Prostate gland (tissue), 2 donors: ENCODE measurements at regions not wholly inside any gene's neighbourhood (a gene's known extent, or its start where the extent isn't known, plus 50 kb on each side); places are given as distances from the start of the nearest gene placed in this dataset.

Experiments
- DNase-seq: peaks from one replicate; pipeline ENCODE4 v3.0.0-alpha.2; 2019; ENCODE audit warnings: low spot score
- H3K27ac ChIP-seq, 2 donors: fragments of 200-600 bp; sonication (generic); 2 replicates each; pipeline ENCODE4 v1.5.1; 2017 to 2019
- H3K27me3 ChIP-seq: fragments of 200-600 bp; sonication (generic); replicated peaks from 2 replicates; pipeline ENCODE4 v1.5.1; 2019; ENCODE audit not compliant: insufficient read depth
- H3K36me3 ChIP-seq, 2 donors: fragments of 200-600 bp; sonication (generic); 1 replicate in 1 of 2; 2 replicates in 1 of 2; pipeline versions ENCODE4 v1.5.1 to v1.8.1; 2017 to 2019
- H3K4me1 ChIP-seq: fragments of 200-600 bp; sonication (generic); replicated peaks from 2 replicates; pipeline ENCODE4 v1.5.1; 2019
- H3K4me3 ChIP-seq, 2 donors: fragments of 200-600 bp; sonication (generic); 2 replicates each; pipeline ENCODE4 v1.5.1; 2017 to 2019
- H3K9me3 ChIP-seq: fragments of 200-600 bp; sonication (generic); 2 replicates; pipeline ENCODE4 v1.5.1; 2017
- POLR2A ChIP-seq: fragments of 450-650 bp; IDR thresholded peaks from one replicate; pipeline ENCODE4 v1.6.1; 2016; ENCODE audit warnings: antibody characterized with exemption, mild to moderate bottlenecking
- POLR2AphosphoS5 ChIP-seq: sonication (generic); formaldehyde crosslinking; IDR thresholded peaks from one replicate; pipeline ENCODE4 v1.6.1; 2017; ENCODE audit warnings: antibody characterized with exemption
- WGBS: methylation state at CpG from one replicate; pipeline ENCODE4 v1.1.5; 2018; 5-methylcytosine and 5-hydroxymethylcytosine counted together
- intact Hi-C: fragments of 100-400 bp; cut with DNase I; formaldehyde crosslinking; loops from one replicate; pipeline ENCODE4 v1.14.2; 2022
- TF ChIP-seq, protein P1 (sequence below), 4 experiments: fragments of 200-600 bp in 2 of 4; fragments of 450-650 bp in 2 of 4; sonication (generic) in 2 of 4; IDR thresholded peaks; 1 replicate in 3 of 4; 2 replicates in 1 of 4; pipeline ENCODE4 v1.5.1; 2016 to 2019; ENCODE audit warnings: antibody characterized with exemption in 4 of 4, mild to moderate bottlenecking in 2 of 4, moderate library complexity in 2 of 4

GRCh38 chr18:78292618-78293380 is 686.8 kb upstream of the SALL3 start:
- 67% methylated on average over 13 of the region's 13 CpGs for WGBS
- intact Hi-C loops: no loop called here
- no peak overlapping the region for H3K4me3 ChIP-seq
- H3K27ac ChIP-seq: no peak overlapping the region
- DNase-seq: no peak
- no peaks in the 10 kb centered on the region for H3K4me1 ChIP-seq
- H3K9me3 ChIP-seq: no peaks in the 10 kb centered on the region
- H3K27me3 ChIP-seq: no peaks in the 10 kb centered on the region
- TF ChIP-seq POLR2AphosphoS5 (no peak), POLR2A (no peak)
- TF ChIP-seq, protein P1, sequence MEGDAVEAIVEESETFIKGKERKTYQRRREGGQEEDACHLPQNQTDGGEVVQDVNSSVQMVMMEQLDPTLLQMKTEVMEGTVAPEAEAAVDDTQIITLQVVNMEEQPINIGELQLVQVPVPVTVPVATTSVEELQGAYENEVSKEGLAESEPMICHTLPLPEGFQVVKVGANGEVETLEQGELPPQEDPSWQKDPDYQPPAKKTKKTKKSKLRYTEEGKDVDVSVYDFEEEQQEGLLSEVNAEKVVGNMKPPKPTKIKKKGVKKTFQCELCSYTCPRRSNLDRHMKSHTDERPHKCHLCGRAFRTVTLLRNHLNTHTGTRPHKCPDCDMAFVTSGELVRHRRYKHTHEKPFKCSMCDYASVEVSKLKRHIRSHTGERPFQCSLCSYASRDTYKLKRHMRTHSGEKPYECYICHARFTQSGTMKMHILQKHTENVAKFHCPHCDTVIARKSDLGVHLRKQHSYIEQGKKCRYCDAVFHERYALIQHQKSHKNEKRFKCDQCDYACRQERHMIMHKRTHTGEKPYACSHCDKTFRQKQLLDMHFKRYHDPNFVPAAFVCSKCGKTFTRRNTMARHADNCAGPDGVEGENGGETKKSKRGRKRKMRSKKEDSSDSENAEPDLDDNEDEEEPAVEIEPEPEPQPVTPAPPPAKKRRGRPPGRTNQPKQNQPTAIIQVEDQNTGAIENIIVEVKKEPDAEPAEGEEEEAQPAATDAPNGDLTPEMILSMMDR (IDR thresholded peaks at IDR 0.05): no peak
- no peaks in the 10 kb centered on the region for H3K36me3 ChIP-seq

DNA sequence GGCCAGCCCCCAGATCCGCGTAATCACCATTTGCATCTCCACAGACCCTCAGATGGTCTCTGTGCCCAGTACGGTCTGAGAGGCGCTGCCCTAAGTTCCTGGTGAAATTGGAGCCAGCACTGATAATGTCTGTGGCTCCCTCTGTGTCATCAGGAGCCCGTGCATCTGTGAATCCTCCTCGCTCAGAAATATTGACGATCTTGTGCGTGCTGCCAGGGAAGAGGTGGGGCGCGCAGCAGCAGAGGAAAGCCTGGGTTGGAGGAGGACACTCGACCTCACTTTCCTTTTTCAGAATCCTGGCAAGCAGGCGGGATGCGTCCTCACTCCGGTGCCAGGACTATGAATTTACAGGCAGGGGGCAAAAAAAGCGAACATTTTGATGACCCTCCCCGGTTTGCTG is 686.1 kb upstream of the SALL3 start:
- H3K4me1 ChIP-seq: no peaks in the 10 kb centered on the region
- no peaks in the 10 kb centered on the region for H3K27me3 ChIP-seq
- intact Hi-C loops: no loop called here
- no peak overlapping the region for H3K4me3 ChIP-seq
- H3K27ac ChIP-seq: no peak overlapping the region
- no peak for DNase-seq
- TF ChIP-seq POLR2AphosphoS5: no peak
- no peak for TF ChIP-seq POLR2A
- TF ChIP-seq, protein P1 (IDR thresholded peaks at IDR 0.05): no peak
- H3K9me3 ChIP-seq: no peaks in the 10 kb centered on the region
- H3K36me3 ChIP-seq: no peaks in the 10 kb centered on the region
- WGBS: 26% methylated on average over 16 of the region's 16 CpGs

DNA sequence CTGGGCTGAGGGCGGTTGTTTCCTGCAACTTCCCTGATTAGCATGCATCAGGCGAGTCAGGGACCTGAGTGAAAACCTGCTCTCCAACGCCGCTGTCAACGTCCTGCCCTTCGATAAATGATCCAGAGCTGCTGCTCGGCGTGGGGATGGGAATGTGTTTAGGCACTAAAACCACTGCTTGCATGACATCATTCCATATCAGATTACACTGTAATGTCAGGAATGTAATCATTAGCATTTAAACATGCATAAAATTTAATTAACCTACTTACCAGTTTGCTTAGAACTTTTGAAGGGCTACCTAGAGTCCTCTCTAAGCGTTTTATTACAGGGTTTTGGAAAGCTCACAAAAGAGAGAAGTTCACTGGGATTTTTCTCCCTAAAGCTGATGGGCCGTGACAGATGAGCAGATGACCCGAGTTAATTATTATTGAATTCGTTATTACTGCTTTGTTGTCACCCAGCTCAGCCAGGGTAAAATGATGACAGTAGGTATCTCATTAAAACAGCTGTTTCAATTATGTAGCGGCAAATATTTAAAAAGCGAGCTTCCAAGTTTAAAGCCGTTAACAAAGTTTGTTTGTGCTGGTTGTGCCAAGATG is 685.6 kb upstream of the SALL3 start:
- DNase-seq: no peak
- intact Hi-C loops: no loop called here
- H3K27me3 ChIP-seq: no peaks in the 10 kb centered on the region
- 15% methylated on average over 15 of the region's 15 CpGs for WGBS
- H3K4me1 ChIP-seq: no peaks in the 10 kb centered on the region
- H3K9me3 ChIP-seq: no peaks in the 10 kb centered on the region
- TF ChIP-seq POLR2AphosphoS5 (no peak), POLR2A (no peak)
- TF ChIP-seq, protein P1 (IDR thresholded peaks at IDR 0.05): no peak
- H3K4me3 ChIP-seq: no peak overlapping the region
- H3K27ac ChIP-seq: no peak overlapping the region
- no peaks in the 10 kb centered on the region for H3K36me3 ChIP-seq

- Histone ChIP-seq H3K4me3 (no peak overlapping the region), H3K27me3 (no peaks in the 10 kb centered on the region), H3K9me3 (no peaks in the 10 kb centered on the region), H3K36me3 (no peaks in the 10 kb centered on the region), H3K4me1 (no peaks in the 10 kb centered on the region), H3K27ac (no peak overlapping the region)
- 91% methylated on average over 8 of the region's 8 CpGs for WGBS
- intact Hi-C loops: no loop called here
- TF ChIP-seq, protein P1 (IDR thresholded peaks at IDR 0.05): no peak
- TF ChIP-seq POLR2AphosphoS5: no peak
- TF ChIP-seq POLR2A: no peak
- no peak for DNase-seq
Measured at GRCh38 chr18:78295262-78295661, 684.4 kb upstream of the SALL3 start.

GRCh38 chr18:78296166-78296565 is 683.5 kb upstream of the SALL3 start:
- DNase-seq: no peak
- H3K9me3 ChIP-seq: no peaks in the 10 kb centered on the region
- H3K27ac ChIP-seq: no peak overlapping the region
- no peak overlapping the region for H3K4me3 ChIP-seq
- intact Hi-C loops: no loop called here
- WGBS: 80% methylated on average over 13 of the region's 13 CpGs
- no peaks in the 10 kb centered on the region for H3K27me3 ChIP-seq
- H3K36me3 ChIP-seq: no peaks in the 10 kb centered on the region
- no peak for TF ChIP-seq POLR2A
- TF ChIP-seq, protein P1 (IDR thresholded peaks at IDR 0.05): no peak
- no peak for TF ChIP-seq POLR2AphosphoS5
- no peaks in the 10 kb centered on the region for H3K4me1 ChIP-seq
